Mesothelial cell of epicardium (in vitro differentiated cells): ENCODE measurements at regions not wholly inside any gene's neighbourhood (a gene's known extent, or its start where the extent isn't known, plus 50 kb on each side); places are given as distances from the start of the nearest gene placed in this dataset.

Experiments used
- DNase-seq, 2 experiments: peaks; one replicate each; pipeline ENCODE4 v3.0.0; 2021; ENCODE audit warnings: low spot score in 2 of 2; ENCODE audit not compliant: unreplicated experiment in 2 of 2
- H3K27ac Mint-ChIP-seq: 2 replicates; pipeline ENCODE4 v1.8.0; 2021; ENCODE audit warnings: mixed read lengths
- H3K27me3 Mint-ChIP-seq: 2 replicates; pipeline ENCODE4 v1.8.0; 2021; ENCODE audit warnings: low read depth, mixed read lengths
- H3K36me3 Mint-ChIP-seq: 2 replicates; pipeline ENCODE4 v1.8.0; 2021; ENCODE audit warnings: mixed read lengths
- H3K4me1 Mint-ChIP-seq: 2 replicates; pipeline ENCODE4 v1.8.0; 2021; ENCODE audit warnings: mixed read lengths
- H3K4me3 Mint-ChIP-seq: 2 replicates; pipeline ENCODE4 v1.8.0; 2021; ENCODE audit warnings: mild to moderate bottlenecking, moderate library complexity, mixed read lengths
- H3K9me3 Mint-ChIP-seq: 2 replicates; pipeline ENCODE4 v1.8.0; 2021; ENCODE audit warnings: mixed read lengths
- TF ChIP-seq, protein P1 (sequence below): fragments of 200-600 bp; sonication (generic); IDR thresholded peaks from one replicate; pipeline ENCODE4 v1.5.0; 2021; ENCODE audit warnings: antibody characterized with exemption; ENCODE audit not compliant: unreplicated experiment

DNA sequence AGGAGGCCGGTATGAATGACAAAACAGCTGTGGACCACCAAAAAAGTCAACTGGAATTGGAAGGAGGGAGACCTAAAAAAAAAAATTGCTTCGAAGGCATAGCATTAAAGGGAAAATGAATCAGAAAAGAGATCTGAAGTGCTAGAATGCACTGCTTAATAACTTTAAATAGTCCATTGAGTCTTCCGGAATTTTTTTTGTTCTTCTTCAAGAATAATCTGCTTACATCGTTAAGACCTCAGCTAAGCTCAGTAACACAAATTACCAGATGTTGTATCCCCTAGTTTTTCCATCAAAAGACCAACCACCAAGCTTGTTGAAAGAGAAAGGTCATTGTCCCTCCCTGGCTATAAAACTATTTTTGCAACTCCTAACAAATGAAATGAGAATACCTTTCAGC, 560.5 kb downstream of the NR2F2 start:
- no peak overlapping the region for H3K27ac Mint-ChIP-seq
- H3K4me1 Mint-ChIP-seq = peaks cover 28% of the 10 kb centered on the region

DNA sequence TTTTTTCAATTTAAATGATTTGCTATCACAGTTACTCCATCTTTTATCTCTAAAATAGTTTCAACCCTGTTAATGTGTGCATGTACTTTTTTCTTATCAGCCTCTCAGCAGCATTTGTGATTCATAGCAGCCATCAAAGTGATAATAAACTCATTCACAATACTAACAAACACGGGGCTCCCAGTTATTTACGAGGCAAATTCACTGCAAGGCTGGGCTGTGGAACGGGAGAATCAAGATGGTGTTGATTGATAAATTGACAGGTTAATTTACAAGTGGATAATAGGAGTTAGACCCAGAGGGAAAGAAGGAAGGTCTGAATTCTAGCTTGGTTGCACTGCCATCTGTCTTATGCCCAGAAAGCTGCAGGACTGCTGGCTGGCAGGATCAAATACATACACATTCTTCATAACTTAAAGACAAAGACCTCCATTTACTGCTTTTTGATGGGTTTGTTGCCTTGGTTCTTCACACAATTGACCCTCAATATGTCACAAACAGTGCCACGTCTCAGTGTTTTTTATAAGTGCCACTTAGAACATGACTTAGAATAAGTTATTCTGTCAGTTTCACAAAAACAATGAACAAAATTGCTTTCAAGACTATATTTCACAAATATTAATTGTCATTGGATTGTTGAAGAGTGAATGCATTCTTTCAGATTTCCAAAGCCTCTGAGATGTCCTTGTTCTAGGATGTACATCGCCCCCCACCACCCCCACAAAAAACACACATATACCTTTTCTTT, 562.8 kb downstream of the NR2F2 start:
- Mint-ChIP-seq H3K4me1 (peaks cover 28% of the 10 kb centered on the region), H3K27ac (no peak overlapping the region), H3K4me3 (no peak overlapping the region), H3K36me3 (no peaks in the 10 kb centered on the region), H3K27me3 (no peaks in the 10 kb centered on the region), H3K9me3 (no peaks in the 10 kb centered on the region)
- DNase-seq = no peak
- TF ChIP-seq, protein P1, sequence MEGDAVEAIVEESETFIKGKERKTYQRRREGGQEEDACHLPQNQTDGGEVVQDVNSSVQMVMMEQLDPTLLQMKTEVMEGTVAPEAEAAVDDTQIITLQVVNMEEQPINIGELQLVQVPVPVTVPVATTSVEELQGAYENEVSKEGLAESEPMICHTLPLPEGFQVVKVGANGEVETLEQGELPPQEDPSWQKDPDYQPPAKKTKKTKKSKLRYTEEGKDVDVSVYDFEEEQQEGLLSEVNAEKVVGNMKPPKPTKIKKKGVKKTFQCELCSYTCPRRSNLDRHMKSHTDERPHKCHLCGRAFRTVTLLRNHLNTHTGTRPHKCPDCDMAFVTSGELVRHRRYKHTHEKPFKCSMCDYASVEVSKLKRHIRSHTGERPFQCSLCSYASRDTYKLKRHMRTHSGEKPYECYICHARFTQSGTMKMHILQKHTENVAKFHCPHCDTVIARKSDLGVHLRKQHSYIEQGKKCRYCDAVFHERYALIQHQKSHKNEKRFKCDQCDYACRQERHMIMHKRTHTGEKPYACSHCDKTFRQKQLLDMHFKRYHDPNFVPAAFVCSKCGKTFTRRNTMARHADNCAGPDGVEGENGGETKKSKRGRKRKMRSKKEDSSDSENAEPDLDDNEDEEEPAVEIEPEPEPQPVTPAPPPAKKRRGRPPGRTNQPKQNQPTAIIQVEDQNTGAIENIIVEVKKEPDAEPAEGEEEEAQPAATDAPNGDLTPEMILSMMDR = no peak

More for the DNA sequence above, 560.5 kb downstream of the NR2F2 start:
- Mint-ChIP-seq H3K36me3 (no peaks in the 10 kb centered on the region), H3K27me3 (no peaks in the 10 kb centered on the region), H3K4me3 (no peak overlapping the region), H3K9me3 (peaks cover 3% of the 10 kb centered on the region)
- TF ChIP-seq, protein P1 = no peak
- no peak for DNase-seq

DNA sequence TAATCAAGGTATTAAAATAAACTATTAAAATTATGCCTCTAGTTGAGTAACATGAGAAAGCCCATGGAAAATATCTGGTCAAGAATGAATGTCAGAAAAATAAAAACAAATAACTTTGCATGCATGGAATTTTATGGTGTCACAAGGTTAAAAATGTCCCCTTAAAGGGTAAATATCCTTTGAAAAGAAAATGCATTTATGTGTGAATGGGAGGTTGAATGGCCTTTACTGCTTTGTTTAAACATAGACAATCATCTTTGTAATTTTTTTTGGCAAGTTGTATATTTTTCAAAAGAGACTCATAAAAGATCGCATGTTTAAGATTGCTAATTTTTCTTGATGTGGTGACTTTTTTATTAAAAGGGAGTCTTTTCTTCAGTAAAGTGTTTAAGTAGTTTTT, 564.2 kb downstream of the NR2F2 start:
- TF ChIP-seq, protein P1 = no peak
- Mint-ChIP-seq H3K4me3 (no peak overlapping the region), H3K36me3 (no peaks in the 10 kb centered on the region), H3K27ac (no peak overlapping the region), H3K27me3 (no peaks in the 10 kb centered on the region), H3K4me1 (peaks cover 28% of the 10 kb centered on the region), H3K9me3 (no peaks in the 10 kb centered on the region)
- DNase-seq = no peak

- Mint-ChIP-seq H3K27ac (no peak overlapping the region), H3K36me3 (no peaks in the 10 kb centered on the region), H3K27me3 (no peaks in the 10 kb centered on the region), H3K4me1 (peaks cover 16% of the 10 kb centered on the region), H3K4me3 (no peak overlapping the region), H3K9me3 (no peaks in the 10 kb centered on the region)
- TF ChIP-seq, protein P1 = no peak
- DNase-seq = no peak
Measured at GRCh38 chr15:96896766-96897165, 566.3 kb downstream of the NR2F2 start.

GRCh38 chr15:96914081-96914480, 583.6 kb downstream of the NR2F2 start:
- Mint-ChIP-seq H3K4me1 (no peaks in the 10 kb centered on the region), H3K27me3 (no peaks in the 10 kb centered on the region), H3K27ac (no peak overlapping the region), H3K36me3 (peaks cover 10% of the 10 kb centered on the region), H3K4me3 (no peak overlapping the region), H3K9me3 (peaks cover 60% of the 10 kb centered on the region)
- DNase-seq = no peak
- TF ChIP-seq, protein P1 = no peak
